H9 (cell line): ENCODE measurements at regions not wholly inside any gene's neighbourhood (a gene's known extent, or its start where the extent isn't known, plus 50 kb on each side); places are given as distances from the start of the nearest gene placed in this dataset.

ENCODE experiments used
- DNase-seq: peaks from one replicate; pipeline ENCODE4 v3.0.0-alpha.2; 2017
- H2AFZ ChIP-seq: one replicate; pipeline ENCODE4 v1.6.1; 2013; ENCODE audit warnings: mild to moderate bottlenecking, low read length, control low read depth, moderate library complexity
- H2AK5ac ChIP-seq: 2 replicates; pipeline ENCODE4 v1.6.1; 2013; ENCODE audit warnings: low read length, control low read depth, mixed read lengths; ENCODE audit not compliant: insufficient read length
- H2BK120ac ChIP-seq: one replicate; pipeline ENCODE4 v1.6.1; 2013; ENCODE audit warnings: low read depth, mild to moderate bottlenecking, low read length, control low read depth, inconsistent platforms; ENCODE audit not compliant: poor library complexity, severe bottlenecking
- H2BK12ac ChIP-seq: 2 replicates; pipeline ENCODE4 v1.6.1; 2013; ENCODE audit warnings: low read length, control low read depth, mixed read lengths, low read depth; ENCODE audit not compliant: insufficient read length
- H2BK15ac ChIP-seq: 2 replicates; pipeline ENCODE4 v1.6.1; 2013; ENCODE audit warnings: low read depth, low read length, control low read depth
- H2BK20ac ChIP-seq: one replicate; pipeline ENCODE4 v1.6.1; 2013; ENCODE audit warnings: low read depth, mild to moderate bottlenecking, low read length, control low read depth, inconsistent platforms; ENCODE audit not compliant: poor library complexity, severe bottlenecking
- H2BK5ac ChIP-seq: 2 replicates; pipeline ENCODE4 v1.6.1; 2013; ENCODE audit warnings: low read length, control low read depth, mixed read lengths; ENCODE audit not compliant: insufficient read length
- H3K14ac ChIP-seq: 2 replicates; pipeline ENCODE4 v1.6.1; 2013; ENCODE audit warnings: low read length, control low read depth; ENCODE audit not compliant: insufficient read depth
- H3K18ac ChIP-seq: 2 replicates; pipeline ENCODE4 v1.6.1; 2013; ENCODE audit warnings: low read depth, mild to moderate bottlenecking, mixed read lengths, low read length, control low read depth; ENCODE audit not compliant: insufficient read length
- H3K23ac ChIP-seq: 2 replicates; pipeline ENCODE4 v1.6.1; 2013; ENCODE audit warnings: low read length, control low read depth, mixed read lengths, low read depth; ENCODE audit not compliant: insufficient read length
- H3K23me2 ChIP-seq: 2 replicates; pipeline ENCODE4 v1.6.1; 2013; ENCODE audit warnings: low read depth, mild to moderate bottlenecking, mixed read lengths, low read length, control low read depth; ENCODE audit not compliant: insufficient read length, poor library complexity, severe bottlenecking
- H3K27ac ChIP-seq: 2 replicates; pipeline ENCODE4 v1.5.1; 2013; ENCODE audit warnings: low read length, control low read depth, mixed read lengths, low read depth; ENCODE audit not compliant: insufficient read length
- H3K27me3 ChIP-seq: 2 replicates; pipeline ENCODE4 v1.6.1; 2013; ENCODE audit warnings: low read length, control low read depth, inconsistent platforms; ENCODE audit not compliant: insufficient read depth
- H3K4ac ChIP-seq: 2 replicates; pipeline ENCODE4 v1.6.1; 2013; ENCODE audit warnings: low read depth, mild to moderate bottlenecking, control low read depth, inconsistent platforms, low read length, moderate library complexity
- H3K4me1 ChIP-seq: 2 replicates; pipeline ENCODE4 v1.6.1; 2013; ENCODE audit warnings: low read length, control low read depth, inconsistent platforms; ENCODE audit not compliant: insufficient read depth
- H3K4me2 ChIP-seq: 2 replicates; pipeline ENCODE4 v1.6.1; 2013; ENCODE audit warnings: low read length, control low read depth, mixed read lengths; ENCODE audit not compliant: insufficient read length, insufficient read depth
- H3K56ac ChIP-seq: 2 replicates; pipeline ENCODE4 v1.6.1; 2013; ENCODE audit warnings: low read depth, mild to moderate bottlenecking, mixed read lengths, low read length, control low read depth; ENCODE audit not compliant: insufficient read length
- H3K79me1 ChIP-seq: 2 replicates; pipeline ENCODE4 v1.6.1; 2013; ENCODE audit warnings: low read depth, mild to moderate bottlenecking, moderate library complexity, low read length, control low read depth, inconsistent platforms; ENCODE audit not compliant: insufficient read depth, poor library complexity, severe bottlenecking
- H3K79me2 ChIP-seq: 2 replicates; pipeline ENCODE4 v1.6.1; 2013; ENCODE audit warnings: low read length, control low read depth, inconsistent platforms; ENCODE audit not compliant: insufficient read depth
- H3K9ac ChIP-seq: 2 replicates; pipeline ENCODE4 v1.6.1; 2013; ENCODE audit warnings: low read length, control low read depth, mixed read lengths; ENCODE audit not compliant: insufficient read length; ENCODE audit errors: extremely low read depth
- H3K9me3 ChIP-seq: one replicate; pipeline ENCODE4 v1.6.1; 2013; ENCODE audit warnings: low read depth, low read length, inconsistent platforms; ENCODE audit not compliant: control insufficient read depth
- H3T11ph ChIP-seq: one replicate; pipeline ENCODE4 v1.6.1; 2013; ENCODE audit warnings: mild to moderate bottlenecking, low read length, control low read depth, inconsistent platforms
- H4K20me1 ChIP-seq: one replicate; pipeline ENCODE4 v1.6.1; 2013; ENCODE audit not compliant: control insufficient read depth, insufficient read length, insufficient read depth
- H4K5ac ChIP-seq: 2 replicates; pipeline ENCODE4 v1.6.1; 2013; ENCODE audit warnings: low read depth, mild to moderate bottlenecking, mixed read lengths, low read length, control low read depth; ENCODE audit not compliant: insufficient read length
- H4K8ac ChIP-seq: replicated peaks from 2 replicates; pipeline ENCODE4 v1.6.1; 2013; ENCODE audit warnings: low read length, control low read depth, mixed read lengths, low read depth; ENCODE audit not compliant: insufficient read length
- H4K91ac ChIP-seq: 2 replicates; pipeline ENCODE4 v1.6.1; 2013; ENCODE audit warnings: low read depth, mild to moderate bottlenecking, moderate library complexity, mixed read lengths, low read length, control low read depth; ENCODE audit not compliant: insufficient read length
- H3K27ac Mint-ChIP-seq, 3 experiments: 2 replicates in 2 of 3; 3 replicates in 1 of 3; pipeline ENCODE4 v1.8.0; 2020 to 2021; ENCODE audit warnings: mixed read lengths in 3 of 3, mild to moderate bottlenecking in 1 of 3, moderate library complexity in 1 of 3
- H3K27me3 Mint-ChIP-seq: 2 replicates; pipeline ENCODE4 v1.8.0; 2021; ENCODE audit warnings: low read depth, mild to moderate bottlenecking, moderate library complexity, mixed read lengths
- H3K36me3 Mint-ChIP-seq, 3 experiments: 2 replicates in 2 of 3; 3 replicates in 1 of 3; pipeline ENCODE4 v1.8.0; 2020 to 2021; ENCODE audit warnings: low read depth in 3 of 3, mixed read lengths in 3 of 3; ENCODE audit not compliant: insufficient read depth in 1 of 3
- H3K4me1 Mint-ChIP-seq, 2 experiments: 2 replicates each; pipeline ENCODE4 v1.8.0; 2020; ENCODE audit warnings: mixed read lengths in 2 of 2
- H3K4me3 Mint-ChIP-seq, 2 experiments: 2 replicates in 1 of 2; 3 replicates in 1 of 2; pipeline ENCODE4 v1.8.0; 2020 to 2021; ENCODE audit warnings: mild to moderate bottlenecking in 2 of 2, mixed read lengths in 2 of 2, moderate library complexity in 1 of 2
- H3K9me3 Mint-ChIP-seq, 2 experiments: 2 replicates in 1 of 2; 3 replicates in 1 of 2; pipeline ENCODE4 v1.8.0; 2020; ENCODE audit warnings: mild to moderate bottlenecking in 2 of 2, mixed read lengths in 2 of 2, moderate library complexity in 1 of 2
- WGBS: extraction: QIAGEN DNeasy Blood & Tissue Kit; methylation state at CpG from one replicate; pipeline ENCODE4 v1.1.7; 2013; ENCODE audit warnings: missing lambda C conversion rate, low lambda C conversion rate, mixed read lengths; ENCODE audit not compliant: insufficient read length; ENCODE audit errors: extremely low coverage; 5-methylcytosine and 5-hydroxymethylcytosine counted together
- TF ChIP-seq, protein P1 (sequence below): fragments of 200-600 bp; sonication (generic); conservative IDR thresholded peaks from 3 replicates; pipeline ENCODE4 v1.8.0; 2021; ENCODE audit warnings: antibody characterized with exemption, mild to moderate bottlenecking

DNA sequence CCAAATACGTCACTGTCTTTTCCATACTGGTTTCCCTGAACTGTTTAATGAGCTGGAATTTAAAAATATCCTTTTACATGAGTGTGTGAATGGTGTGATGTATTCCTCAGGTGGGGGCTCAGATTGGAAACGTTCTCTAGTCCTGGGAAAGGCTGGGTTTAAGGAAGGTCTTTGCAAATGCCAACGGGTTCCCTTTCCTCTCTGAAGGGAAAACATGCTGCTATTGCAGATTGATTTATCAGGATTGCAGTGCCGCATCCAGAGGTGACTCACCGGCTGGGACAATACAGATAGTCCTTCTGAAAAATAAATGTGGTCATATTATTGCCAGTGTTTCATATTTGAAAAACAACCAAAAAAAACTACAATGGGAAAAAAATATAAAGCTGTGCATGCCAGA lies 193.1 kb upstream of the FLRT2 start:
- no peak overlapping the region for H3K14ac ChIP-seq
- H4K8ac ChIP-seq = no peak overlapping the region
- no peak overlapping the region for H3K27ac ChIP-seq
- no peaks in the 10 kb centered on the region for H3K36me3 Mint-ChIP-seq
- H3K23ac ChIP-seq = no peak overlapping the region
- WGBS = no CpG with 5 or more reads among the region's 5 CpGs
- no peak overlapping the region for H2BK20ac ChIP-seq
- H3K4ac ChIP-seq = no peak overlapping the region
- no peak overlapping the region for H3K27ac Mint-ChIP-seq
- no peak overlapping the region for H3T11ph ChIP-seq
- no peak overlapping the region for H3K4me2 ChIP-seq
- no peaks in the 10 kb centered on the region for H3K4me1 Mint-ChIP-seq
- H3K4me1 ChIP-seq = no peaks in the 10 kb centered on the region
- H2BK120ac ChIP-seq = no peak overlapping the region
- no peak overlapping the region for H2BK5ac ChIP-seq
- H3K9me3 Mint-ChIP-seq = no peaks in the 10 kb centered on the region
- no peaks in the 10 kb centered on the region for H3K79me1 ChIP-seq
- no peak overlapping the region for H2AK5ac ChIP-seq
- no peaks in the 10 kb centered on the region for H3K27me3 ChIP-seq
- H4K91ac ChIP-seq = no peak overlapping the region
- H3K27me3 Mint-ChIP-seq = no peaks in the 10 kb centered on the region
- no peak overlapping the region for H2AFZ ChIP-seq
- no peak overlapping the region for H3K9ac ChIP-seq
- no peak for DNase-seq
- no peaks in the 10 kb centered on the region for H3K9me3 ChIP-seq
- no peak overlapping the region for H3K4me3 Mint-ChIP-seq
- no peak overlapping the region for H3K56ac ChIP-seq
- H4K5ac ChIP-seq = no peak overlapping the region
- TF ChIP-seq, protein P1, sequence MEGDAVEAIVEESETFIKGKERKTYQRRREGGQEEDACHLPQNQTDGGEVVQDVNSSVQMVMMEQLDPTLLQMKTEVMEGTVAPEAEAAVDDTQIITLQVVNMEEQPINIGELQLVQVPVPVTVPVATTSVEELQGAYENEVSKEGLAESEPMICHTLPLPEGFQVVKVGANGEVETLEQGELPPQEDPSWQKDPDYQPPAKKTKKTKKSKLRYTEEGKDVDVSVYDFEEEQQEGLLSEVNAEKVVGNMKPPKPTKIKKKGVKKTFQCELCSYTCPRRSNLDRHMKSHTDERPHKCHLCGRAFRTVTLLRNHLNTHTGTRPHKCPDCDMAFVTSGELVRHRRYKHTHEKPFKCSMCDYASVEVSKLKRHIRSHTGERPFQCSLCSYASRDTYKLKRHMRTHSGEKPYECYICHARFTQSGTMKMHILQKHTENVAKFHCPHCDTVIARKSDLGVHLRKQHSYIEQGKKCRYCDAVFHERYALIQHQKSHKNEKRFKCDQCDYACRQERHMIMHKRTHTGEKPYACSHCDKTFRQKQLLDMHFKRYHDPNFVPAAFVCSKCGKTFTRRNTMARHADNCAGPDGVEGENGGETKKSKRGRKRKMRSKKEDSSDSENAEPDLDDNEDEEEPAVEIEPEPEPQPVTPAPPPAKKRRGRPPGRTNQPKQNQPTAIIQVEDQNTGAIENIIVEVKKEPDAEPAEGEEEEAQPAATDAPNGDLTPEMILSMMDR = no peak
- no peaks in the 10 kb centered on the region for H3K79me2 ChIP-seq
- H3K23me2 ChIP-seq = no peaks in the 10 kb centered on the region
- H3K18ac ChIP-seq = no peak overlapping the region
- no peaks in the 10 kb centered on the region for H4K20me1 ChIP-seq
- no peak overlapping the region for H2BK15ac ChIP-seq
- no peak overlapping the region for H2BK12ac ChIP-seq
